ENCODE measurements at regions not wholly inside any gene's neighbourhood (a gene's known extent, or its start where the extent isn't known, plus 50 kb on each side); places are given as distances from the start of the nearest gene placed in this dataset.

- DNase-seq, result no peak
These were observed 113.3 kb downstream of the LINC00237 start for GRCh38 chr20:20992686-20993360.

- no peak for DNase-seq
These were observed 113.9 kb downstream of the LINC00237 start for GRCh38 chr20:20992277-20992676.

- no peak for DNase-seq
These were observed 117.1 kb downstream of the LINC00237 start for GRCh38 chr20:20989081-20989480.

- no peak for DNase-seq
These were observed 126.2 kb downstream of the LINC00237 start for GRCh38 chr20:20979934-20980333.

GRCh38 chr20:20977786-20978185 lies 128.4 kb downstream of the LINC00237 start:
- DNase-seq, result no peak

- no peak for DNase-seq
These were observed 133.7 kb downstream of the LINC00237 start for GRCh38 chr20:20972490-20972889.

GRCh38 chr20:20971810-20972209 lies 134.3 kb downstream of the LINC00237 start:
- no peak for DNase-seq

GRCh38 chr20:20970841-20971240 lies 135.3 kb downstream of the LINC00237 start:
- DNase-seq, result no peak

GRCh38 chr20:20969701-20970280 lies 136.4 kb downstream of the LINC00237 start:
- no peak for DNase-seq

- no peak for DNase-seq
These were observed 138.5 kb downstream of the LINC00237 start for GRCh38 chr20:20967564-20968184.

- no peak for DNase-seq
These were observed 140.0 kb downstream of the LINC00237 start for GRCh38 chr20:20966171-20966570.

GRCh38 chr20:20959031-20959755 lies 147.0 kb downstream of the LINC00237 start:
- no peak for DNase-seq

- DNase-seq, result no peak
These were observed 149.6 kb downstream of the LINC00237 start for GRCh38 chr20:20956513-20956931.

GRCh38 chr20:20955892-20956291 lies 150.3 kb downstream of the LINC00237 start:
- no peak for DNase-seq

GRCh38 chr20:20953738-20954618 lies 152.2 kb downstream of the LINC00237 start:
- no peak for DNase-seq

- no peak for DNase-seq
These were observed 155.5 kb downstream of the LINC00237 start for GRCh38 chr20:20950620-20951019.

- DNase-seq, result no peak
These were observed 159.9 kb downstream of the LINC00237 start for GRCh38 chr20:20946122-20946759.

GRCh38 chr20:20941468-20941889 lies 164.7 kb downstream of the LINC00237 start:
- no peak for DNase-seq

- DNase-seq, result no peak
These were observed 167.2 kb downstream of the LINC00237 start for GRCh38 chr20:20939006-20939405.

GRCh38 chr20:20938599-20938998 lies 167.6 kb downstream of the LINC00237 start:
- no peak for DNase-seq

- DNase-seq, result no peak
These were observed 168.0 kb downstream of the LINC00237 start for GRCh38 chr20:20938131-20938530.

Measured in dermis blood vessel endothelial cell (primary cell).